NCI-H2196 treated with DMSO at 0.1 percent for 48 hours (cell line): ENCODE measurements at regions not wholly inside any gene's neighbourhood (a gene's known extent, or its start where the extent isn't known, plus 50 kb on each side); places are given as distances from the start of the nearest gene placed in this dataset.
"Not testable (repeated sequence)": the region's sequence is repeated elsewhere in the genome, so short reads cannot be mapped to it uniquely, and the experiment has no call there.

Experiments
- DNase-seq: peaks from one replicate; lab custom pipeline; 2025; ENCODE audit not compliant: unreplicated experiment; lab: John Stamatoyannopoulos, UW

- no peak for DNase-seq
These were observed 875.0 kb upstream of the PRKX start for GRCh38 chrX:4588466-4588865.

- no peak for DNase-seq
These were observed 874.6 kb upstream of the PRKX start for GRCh38 chrX:4588056-4588455.

DNA sequence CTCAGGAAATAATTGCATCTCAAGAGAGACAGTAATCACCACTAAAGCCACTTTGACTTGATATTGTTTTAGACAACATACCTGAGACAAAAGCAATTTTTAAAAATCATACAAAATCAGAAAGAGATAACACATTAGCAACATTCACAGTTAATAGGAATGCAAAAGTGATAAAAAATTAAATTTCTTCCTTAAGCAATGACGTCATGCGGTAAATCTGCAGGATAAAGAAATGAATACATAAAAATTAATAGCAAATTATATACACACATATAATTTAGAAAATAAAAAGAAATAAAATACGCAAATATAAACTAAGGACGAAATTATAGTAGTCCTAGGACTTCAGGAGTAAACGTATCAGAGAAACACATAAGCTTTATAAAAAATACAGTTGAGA is 866.5 kb upstream of the PRKX start:
- DNase-seq = no peak

GRCh38 chrX:4579480-4579879 is 866.0 kb upstream of the PRKX start:
- no peak for DNase-seq

- no peak for DNase-seq
These were observed 859.2 kb upstream of the PRKX start for GRCh38 chrX:4572691-4573090.

- DNase-seq = no peak
These were observed 856.7 kb upstream of the PRKX start for GRCh38 chrX:4570151-4570550.

GRCh38 chrX:4560192-4560591 is 846.7 kb upstream of the PRKX start:
- no peak for DNase-seq

- no peak for DNase-seq
These were observed 836.6 kb upstream of the PRKX start for GRCh38 chrX:4550018-4550417.

DNA sequence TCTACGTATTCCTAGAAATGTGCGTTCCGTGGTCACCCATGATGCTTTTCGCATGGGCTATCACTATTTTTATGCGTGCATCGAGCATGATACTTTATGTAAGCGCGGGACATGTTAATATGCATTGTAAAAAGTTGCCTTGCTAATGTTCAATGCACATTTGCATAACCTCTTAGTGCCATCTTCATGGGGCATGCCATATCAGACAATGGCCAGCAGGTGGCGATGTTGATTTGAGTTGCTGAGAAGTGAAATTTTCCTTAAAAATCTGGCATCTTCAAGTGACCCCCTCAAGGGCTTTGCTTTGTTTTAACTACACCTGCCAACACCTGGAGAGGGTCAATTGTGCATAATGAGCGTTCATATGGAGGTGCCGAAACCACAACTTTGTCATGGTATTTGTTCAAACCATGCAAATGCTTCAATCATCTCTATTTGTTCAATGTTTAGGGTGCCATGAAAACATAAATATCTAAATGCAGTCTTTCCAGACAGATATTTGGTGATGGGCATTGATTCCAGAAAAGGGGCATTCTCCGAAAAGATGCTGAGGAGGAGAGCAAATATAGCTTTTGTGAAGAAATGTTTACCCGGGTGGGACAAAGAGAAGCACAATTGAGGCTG is 833.9 kb upstream of the PRKX start:
- DNase-seq = no peak

DNA sequence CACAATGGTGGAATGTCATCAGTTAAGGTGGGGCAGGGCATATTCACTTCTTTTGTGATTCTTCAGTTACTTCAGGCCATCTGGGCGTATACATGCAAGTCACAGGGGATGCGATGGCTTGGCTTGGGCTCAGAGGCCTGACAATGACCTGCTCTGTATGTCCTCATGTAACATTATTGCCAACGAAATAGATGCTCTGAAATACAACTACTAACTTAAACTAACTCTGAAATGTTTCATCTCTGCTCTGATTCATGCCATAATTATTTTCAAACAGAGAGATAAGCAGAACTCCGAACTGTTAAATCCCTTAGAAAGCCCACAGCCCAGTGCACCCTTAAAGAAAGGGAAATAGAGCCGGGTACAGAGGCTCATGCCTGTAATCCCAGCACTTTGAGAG is 832.7 kb upstream of the PRKX start:
- not testable (repeated sequence) for DNase-seq

DNA sequence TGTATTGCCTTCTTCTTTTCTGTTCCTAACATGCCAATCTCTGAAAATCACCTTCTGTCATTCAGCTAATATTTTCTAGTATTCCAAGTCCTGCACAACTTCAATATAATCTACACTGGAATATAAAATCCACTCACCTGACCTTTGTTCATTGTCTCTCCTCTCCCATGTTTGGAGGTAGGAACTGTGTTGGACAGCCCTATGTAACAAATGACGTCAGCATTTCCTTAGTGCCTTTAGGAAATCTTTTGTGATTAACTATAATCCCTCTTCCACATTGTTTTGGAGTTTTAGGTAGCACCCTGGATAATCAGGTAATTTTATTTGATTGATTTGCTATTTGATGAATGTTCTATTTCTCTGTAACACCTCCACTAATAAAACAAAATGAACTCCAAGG is 814.8 kb upstream of the PRKX start:
- no peak for DNase-seq

GRCh38 chrX:4485912-4486311 is 772.5 kb upstream of the PRKX start:
- DNase-seq = no peak

GRCh38 chrX:4484266-4484665 is 770.8 kb upstream of the PRKX start:
- no peak for DNase-seq

DNA sequence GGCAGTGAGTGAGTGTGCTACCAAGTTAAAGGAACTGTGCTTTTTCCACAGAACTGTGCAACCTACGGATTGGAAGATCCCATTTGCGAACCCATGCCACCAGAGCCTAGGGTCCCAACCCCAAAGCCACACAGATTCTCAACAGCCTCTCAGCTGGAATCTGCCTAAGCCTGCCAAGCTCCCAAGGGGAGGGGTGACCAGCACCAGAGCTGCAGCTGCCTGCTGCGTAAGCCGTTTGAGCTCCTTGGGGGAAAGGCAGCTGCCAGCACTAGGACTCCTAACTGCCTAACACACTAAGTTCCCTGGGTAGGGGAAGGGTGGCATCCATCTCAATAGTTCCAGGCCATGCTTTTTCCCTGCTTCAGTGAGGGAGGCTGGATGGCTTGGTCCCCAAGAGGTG is 738.1 kb upstream of the PRKX start:
- no peak for DNase-seq

DNA sequence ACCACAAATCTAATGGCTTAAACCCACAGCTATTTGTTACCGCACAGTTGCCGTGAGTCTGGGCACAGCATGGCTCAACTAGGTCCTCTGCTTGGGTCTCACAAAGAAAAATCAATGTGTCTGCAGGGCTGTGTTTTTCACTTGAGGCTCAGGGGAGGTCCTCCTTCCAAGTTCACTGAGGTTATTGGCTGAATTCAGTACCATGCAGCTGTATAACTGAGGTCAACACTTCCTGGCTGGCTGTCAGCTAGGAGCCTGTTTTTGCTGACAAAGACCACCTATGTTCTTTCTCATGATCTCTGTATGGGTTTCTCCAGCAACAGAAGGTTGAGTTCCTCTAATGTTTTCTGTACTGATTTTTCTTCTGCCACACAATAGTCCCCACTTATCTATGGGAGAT is 736.7 kb upstream of the PRKX start:
- no peak for DNase-seq

GRCh38 chrX:4435905-4436304 is 722.5 kb upstream of the PRKX start:
- no peak for DNase-seq

- DNase-seq = no peak
These were observed 684.0 kb upstream of the PRKX start for GRCh38 chrX:4397471-4397870.

GRCh38 chrX:4382273-4382672 is 668.8 kb upstream of the PRKX start:
- no peak for DNase-seq

- no peak for DNase-seq
These were observed 667.3 kb upstream of the PRKX start for GRCh38 chrX:4380710-4381109.

GRCh38 chrX:4379071-4379470 is 665.6 kb upstream of the PRKX start:
- no peak for DNase-seq

GRCh38 chrX:4373791-4374190 is 660.3 kb upstream of the PRKX start:
- DNase-seq = no peak

DNA sequence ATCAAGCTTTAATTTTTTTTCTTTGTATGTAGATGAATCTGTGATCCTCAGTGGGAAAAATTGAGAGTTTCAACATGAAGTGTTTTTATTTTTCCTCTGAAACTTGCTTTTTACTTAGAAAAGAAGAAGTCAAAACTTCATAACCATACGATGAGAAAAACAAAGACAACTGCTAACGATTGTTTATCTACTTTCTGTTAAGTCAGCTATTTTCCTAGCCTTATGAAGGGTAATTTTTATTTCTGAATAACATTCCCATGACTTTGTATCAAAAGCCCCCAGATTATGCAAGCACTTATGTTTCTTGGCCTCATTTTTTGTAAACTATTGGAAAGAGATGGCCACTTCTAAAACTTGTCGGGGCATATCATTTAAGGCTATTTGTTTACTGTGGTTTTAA is 645.1 kb upstream of the PRKX start:
- DNase-seq = no peak

GRCh38 chrX:4322916-4323315 is 609.5 kb upstream of the PRKX start:
- no peak for DNase-seq
